ENCODE measurements at regions not wholly inside any gene's neighbourhood (a gene's known extent, or its start where the extent isn't known, plus 50 kb on each side); places are given as distances from the start of the nearest gene placed in this dataset.

DNA sequence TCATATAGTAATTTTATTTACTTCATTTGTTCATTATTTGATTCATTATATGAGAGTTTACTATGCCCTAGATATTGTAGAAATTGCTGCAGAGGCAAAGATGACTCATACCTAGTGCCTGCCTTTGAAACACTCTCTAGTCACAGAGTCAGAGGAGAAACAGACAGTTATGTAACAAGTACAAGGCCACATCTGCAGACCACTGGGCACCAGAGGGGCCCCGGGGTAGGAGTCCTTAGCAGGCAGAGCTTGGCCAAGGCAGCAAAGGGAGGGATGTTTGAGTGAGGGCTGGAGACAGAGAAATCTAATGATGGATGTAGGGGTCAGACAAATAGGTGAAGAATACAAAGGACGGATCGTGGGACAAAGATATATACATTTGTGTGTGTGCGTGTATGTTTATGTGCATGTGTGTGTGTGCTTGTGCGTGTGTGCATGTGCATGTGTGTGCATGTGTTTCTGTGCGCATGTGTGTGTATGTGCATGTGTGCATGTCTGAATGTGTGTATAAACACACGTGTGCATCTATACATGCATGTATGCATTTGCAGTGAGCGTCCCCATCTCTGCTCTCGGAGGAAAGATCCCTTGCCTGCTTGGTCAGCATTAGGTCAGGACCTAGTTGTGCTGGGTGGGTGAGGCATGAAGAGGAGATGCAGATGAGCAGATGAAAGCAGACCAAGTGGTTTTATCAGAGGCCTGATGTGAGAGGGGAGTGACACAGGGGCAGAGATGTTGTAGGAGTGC is 170.6 kb upstream of the MYT1L start:
- TF ChIP-seq SNAI2 (CRISPR knock-in tag; IDR thresholded peaks at IDR 0.05) (no peak), PPARA (CRISPR knock-in tag; IDR thresholded peaks at IDR 0.05; ENCODE audit: borderline replicate concordance) (no peak), ARNTL (CRISPR knock-in tag; IDR thresholded peaks at IDR 0.05; ENCODE audit: borderline replicate concordance, low read depth) (no peak), GLIS3 (CRISPR knock-in tag; IDR thresholded peaks at IDR 0.05) (no peak), BACH2 (CRISPR knock-in tag; IDR thresholded peaks at IDR 0.05; ENCODE audit: borderline replicate concordance) (no peak), ZC3H10 (CRISPR knock-in tag; IDR thresholded peaks at IDR 0.05) (no peak), TOX (CRISPR knock-in tag; IDR thresholded peaks at IDR 0.05; ENCODE audit: borderline replicate concordance) (no peak), CSDC2 (CRISPR knock-in tag; IDR thresholded peaks at IDR 0.05) (no peak), ISL1 (CRISPR knock-in tag; IDR thresholded peaks at IDR 0.05) (no peak), OSR1 (CRISPR knock-in tag; IDR thresholded peaks at IDR 0.05) (no peak), ZNF565 (CRISPR knock-in tag; conservative IDR thresholded peaks at IDR 0.05; ENCODE audit: low read depth) (no peak), TCF4 (CRISPR knock-in tag; IDR thresholded peaks at IDR 0.05; ENCODE audit: borderline replicate concordance) (no peak), ESRRG (CRISPR knock-in tag; IDR thresholded peaks at IDR 0.05) (no peak)
- TF ChIP-seq, protein P1, sequence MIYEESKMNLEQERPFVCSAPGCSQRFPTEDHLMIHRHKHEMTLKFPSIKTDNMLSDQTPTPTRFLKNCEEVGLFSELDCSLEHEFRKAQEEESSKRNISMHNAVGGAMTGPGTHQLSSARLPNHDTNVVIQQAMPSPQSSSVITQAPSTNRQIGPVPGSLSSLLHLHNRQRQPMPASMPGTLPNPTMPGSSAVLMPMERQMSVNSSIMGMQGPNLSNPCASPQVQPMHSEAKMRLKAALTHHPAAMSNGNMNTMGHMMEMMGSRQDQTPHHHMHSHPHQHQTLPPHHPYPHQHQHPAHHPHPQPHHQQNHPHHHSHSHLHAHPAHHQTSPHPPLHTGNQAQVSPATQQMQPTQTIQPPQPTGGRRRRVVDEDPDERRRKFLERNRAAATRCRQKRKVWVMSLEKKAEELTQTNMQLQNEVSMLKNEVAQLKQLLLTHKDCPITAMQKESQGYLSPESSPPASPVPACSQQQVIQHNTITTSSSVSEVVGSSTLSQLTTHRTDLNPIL (CRISPR knock-in tag; IDR thresholded peaks at IDR 0.05; ENCODE audit: low read depth), result no peak
- TF ChIP-seq, protein P2, sequence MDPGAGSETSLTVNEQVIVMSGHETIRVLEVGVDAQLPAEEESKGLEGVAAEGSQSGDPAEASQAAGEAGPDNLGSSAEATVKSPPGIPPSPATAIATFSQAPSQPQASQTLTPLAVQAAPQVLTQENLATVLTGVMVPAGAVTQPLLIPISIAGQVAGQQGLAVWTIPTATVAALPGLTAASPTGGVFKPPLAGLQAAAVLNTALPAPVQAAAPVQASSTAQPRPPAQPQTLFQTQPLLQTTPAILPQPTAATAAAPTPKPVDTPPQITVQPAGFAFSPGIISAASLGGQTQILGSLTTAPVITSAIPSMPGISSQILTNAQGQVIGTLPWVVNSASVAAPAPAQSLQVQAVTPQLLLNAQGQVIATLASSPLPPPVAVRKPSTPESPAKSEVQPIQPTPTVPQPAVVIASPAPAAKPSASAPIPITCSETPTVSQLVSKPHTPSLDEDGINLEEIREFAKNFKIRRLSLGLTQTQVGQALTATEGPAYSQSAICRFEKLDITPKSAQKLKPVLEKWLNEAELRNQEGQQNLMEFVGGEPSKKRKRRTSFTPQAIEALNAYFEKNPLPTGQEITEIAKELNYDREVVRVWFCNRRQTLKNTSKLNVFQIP (CRISPR knock-in tag; IDR thresholded peaks at IDR 0.05; ENCODE audit: borderline replicate concordance, low read depth), result no peak
- TF ChIP-seq, protein P3, sequence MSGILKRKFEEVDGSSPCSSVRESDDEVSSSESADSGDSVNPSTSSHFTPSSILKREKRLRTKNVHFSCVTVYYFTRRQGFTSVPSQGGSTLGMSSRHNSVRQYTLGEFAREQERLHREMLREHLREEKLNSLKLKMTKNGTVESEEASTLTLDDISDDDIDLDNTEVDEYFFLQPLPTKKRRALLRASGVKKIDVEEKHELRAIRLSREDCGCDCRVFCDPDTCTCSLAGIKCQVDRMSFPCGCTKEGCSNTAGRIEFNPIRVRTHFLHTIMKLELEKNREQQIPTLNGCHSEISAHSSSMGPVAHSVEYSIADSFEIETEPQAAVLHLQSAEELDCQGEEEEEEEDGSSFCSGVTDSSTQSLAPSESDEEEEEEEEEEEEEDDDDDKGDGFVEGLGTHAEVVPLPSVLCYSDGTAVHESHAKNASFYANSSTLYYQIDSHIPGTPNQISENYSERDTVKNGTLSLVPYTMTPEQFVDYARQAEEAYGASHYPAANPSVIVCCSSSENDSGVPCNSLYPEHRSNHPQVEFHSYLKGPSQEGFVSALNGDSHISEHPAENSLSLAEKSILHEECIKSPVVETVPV (CRISPR knock-in tag; IDR thresholded peaks at IDR 0.05), result no peak
- TF ChIP-seq, protein P4, sequence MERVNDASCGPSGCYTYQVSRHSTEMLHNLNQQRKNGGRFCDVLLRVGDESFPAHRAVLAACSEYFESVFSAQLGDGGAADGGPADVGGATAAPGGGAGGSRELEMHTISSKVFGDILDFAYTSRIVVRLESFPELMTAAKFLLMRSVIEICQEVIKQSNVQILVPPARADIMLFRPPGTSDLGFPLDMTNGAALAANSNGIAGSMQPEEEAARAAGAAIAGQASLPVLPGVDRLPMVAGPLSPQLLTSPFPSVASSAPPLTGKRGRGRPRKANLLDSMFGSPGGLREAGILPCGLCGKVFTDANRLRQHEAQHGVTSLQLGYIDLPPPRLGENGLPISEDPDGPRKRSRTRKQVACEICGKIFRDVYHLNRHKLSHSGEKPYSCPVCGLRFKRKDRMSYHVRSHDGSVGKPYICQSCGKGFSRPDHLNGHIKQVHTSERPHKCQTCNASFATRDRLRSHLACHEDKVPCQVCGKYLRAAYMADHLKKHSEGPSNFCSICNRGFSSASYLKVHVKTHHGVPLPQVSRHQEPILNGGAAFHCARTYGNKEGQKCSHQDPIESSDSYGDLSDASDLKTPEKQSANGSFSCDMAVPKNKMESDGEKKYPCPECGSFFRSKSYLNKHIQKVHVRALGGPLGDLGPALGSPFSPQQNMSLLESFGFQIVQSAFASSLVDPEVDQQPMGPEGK (CRISPR knock-in tag; IDR thresholded peaks at IDR 0.05; ENCODE audit: borderline replicate concordance), result no peak
- TF ChIP-seq, protein P5, sequence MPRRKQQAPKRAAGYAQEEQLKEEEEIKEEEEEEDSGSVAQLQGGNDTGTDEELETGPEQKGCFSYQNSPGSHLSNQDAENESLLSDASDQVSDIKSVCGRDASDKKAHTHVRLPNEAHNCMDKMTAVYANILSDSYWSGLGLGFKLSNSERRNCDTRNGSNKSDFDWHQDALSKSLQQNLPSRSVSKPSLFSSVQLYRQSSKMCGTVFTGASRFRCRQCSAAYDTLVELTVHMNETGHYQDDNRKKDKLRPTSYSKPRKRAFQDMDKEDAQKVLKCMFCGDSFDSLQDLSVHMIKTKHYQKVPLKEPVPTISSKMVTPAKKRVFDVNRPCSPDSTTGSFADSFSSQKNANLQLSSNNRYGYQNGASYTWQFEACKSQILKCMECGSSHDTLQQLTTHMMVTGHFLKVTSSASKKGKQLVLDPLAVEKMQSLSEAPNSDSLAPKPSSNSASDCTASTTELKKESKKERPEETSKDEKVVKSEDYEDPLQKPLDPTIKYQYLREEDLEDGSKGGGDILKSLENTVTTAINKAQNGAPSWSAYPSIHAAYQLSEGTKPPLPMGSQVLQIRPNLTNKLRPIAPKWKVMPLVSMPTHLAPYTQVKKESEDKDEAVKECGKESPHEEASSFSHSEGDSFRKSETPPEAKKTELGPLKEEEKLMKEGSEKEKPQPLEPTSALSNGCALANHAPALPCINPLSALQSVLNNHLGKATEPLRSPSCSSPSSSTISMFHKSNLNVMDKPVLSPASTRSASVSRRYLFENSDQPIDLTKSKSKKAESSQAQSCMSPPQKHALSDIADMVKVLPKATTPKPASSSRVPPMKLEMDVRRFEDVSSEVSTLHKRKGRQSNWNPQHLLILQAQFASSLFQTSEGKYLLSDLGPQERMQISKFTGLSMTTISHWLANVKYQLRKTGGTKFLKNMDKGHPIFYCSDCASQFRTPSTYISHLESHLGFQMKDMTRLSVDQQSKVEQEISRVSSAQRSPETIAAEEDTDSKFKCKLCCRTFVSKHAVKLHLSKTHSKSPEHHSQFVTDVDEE (CRISPR knock-in tag; IDR thresholded peaks at IDR 0.05), result no peak
- ATAC-seq, result no peak

DNA sequence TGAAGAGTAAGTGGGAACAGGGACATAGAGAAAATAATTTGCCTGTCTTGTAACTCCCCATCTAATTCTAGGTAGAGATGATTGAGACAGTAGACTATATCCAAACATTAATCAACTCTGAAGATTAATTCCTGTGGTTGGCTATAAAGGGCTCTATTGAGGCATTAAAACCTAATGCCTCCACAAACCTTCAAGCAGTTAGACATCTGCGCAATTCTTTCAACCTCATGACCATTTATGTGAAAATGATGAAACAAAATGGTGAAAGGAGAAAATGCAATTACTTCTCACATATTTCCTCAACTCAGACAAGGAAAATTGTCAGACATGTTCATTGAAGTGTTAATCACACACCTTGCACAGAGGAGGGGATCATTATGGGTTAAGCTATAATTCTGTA is 164.5 kb upstream of the MYT1L start:
- TF ChIP-seq RARB (CRISPR knock-in tag; IDR thresholded peaks at IDR 0.05), result no peak
- TF ChIP-seq ZNF8 (CRISPR knock-in tag; IDR thresholded peaks at IDR 0.05), result no peak
- no peak for TF ChIP-seq PPARA (CRISPR knock-in tag; IDR thresholded peaks at IDR 0.05; ENCODE audit: borderline replicate concordance)
- TF ChIP-seq ISL1 (CRISPR knock-in tag; IDR thresholded peaks at IDR 0.05), result no peak
- no peak for TF ChIP-seq BACH2 (CRISPR knock-in tag; IDR thresholded peaks at IDR 0.05; ENCODE audit: borderline replicate concordance)
- TF ChIP-seq ESRRG (CRISPR knock-in tag; IDR thresholded peaks at IDR 0.05), result no peak
- no peak for ATAC-seq

DNA sequence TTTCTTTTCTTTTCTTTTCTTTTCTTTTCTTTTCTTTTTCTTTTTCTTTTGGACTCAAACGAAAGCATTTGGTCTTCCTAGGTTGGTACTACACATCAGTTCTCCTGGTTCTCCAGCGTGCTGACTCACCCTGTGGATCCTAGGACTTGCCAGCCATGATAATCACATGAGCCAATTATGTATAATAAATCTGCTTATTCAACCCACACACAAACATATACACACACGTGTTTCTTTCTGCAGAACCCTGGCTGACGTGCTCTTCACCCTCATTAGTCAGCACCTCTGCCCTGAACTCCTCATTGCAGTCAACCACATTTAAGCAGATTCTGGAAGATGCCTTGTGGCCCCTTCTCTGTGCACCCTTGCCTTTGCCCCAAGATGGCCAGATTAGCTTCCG is 162.4 kb upstream of the MYT1L start:
- no peak for ATAC-seq
- TF ChIP-seq CSDC2 (CRISPR knock-in tag; IDR thresholded peaks at IDR 0.05), result no peak
- no peak for TF ChIP-seq ESRRG (CRISPR knock-in tag; IDR thresholded peaks at IDR 0.05)
- no peak for TF ChIP-seq TCF4 (CRISPR knock-in tag; IDR thresholded peaks at IDR 0.05; ENCODE audit: borderline replicate concordance)
- no peak for TF ChIP-seq ARNTL (CRISPR knock-in tag; IDR thresholded peaks at IDR 0.05; ENCODE audit: borderline replicate concordance, low read depth)
- TF ChIP-seq, protein P3 (CRISPR knock-in tag; IDR thresholded peaks at IDR 0.05), result no peak
- TF ChIP-seq, protein P1 (CRISPR knock-in tag; IDR thresholded peaks at IDR 0.05; ENCODE audit: low read depth), result no peak
- no peak for TF ChIP-seq ZC3H10 (CRISPR knock-in tag; IDR thresholded peaks at IDR 0.05)
- no peak for TF ChIP-seq SNAI2 (CRISPR knock-in tag; IDR thresholded peaks at IDR 0.05)
- TF ChIP-seq, protein P2 (CRISPR knock-in tag; IDR thresholded peaks at IDR 0.05; ENCODE audit: borderline replicate concordance, low read depth), result no peak

Measured in SK-N-SH treated with all-trans-retinoic acid at 6 μM for 48 hours (cell line).